ENCODE measurements at regions not wholly inside any gene's neighbourhood (a gene's known extent, or its start where the extent isn't known, plus 50 kb on each side); places are given as distances from the start of the nearest gene placed in this dataset.

- DNase-seq = no peak
Measured at GRCh38 chr1:187244623-187245022, 415.9 kb downstream of the PLA2G4A start.

GRCh38 chr1:187245201-187245600 is 416.5 kb downstream of the PLA2G4A start:
- DNase-seq = no peak

GRCh38 chr1:187249196-187249595 is 420.4 kb downstream of the PLA2G4A start:
- DNase-seq = no peak

GRCh38 chr1:187252923-187253322 is 424.2 kb downstream of the PLA2G4A start:
- DNase-seq = no peak

- no peak for DNase-seq
Measured at GRCh38 chr1:187257476-187257875, 428.7 kb downstream of the PLA2G4A start.

GRCh38 chr1:187261637-187262036 is 432.9 kb downstream of the PLA2G4A start:
- peak; percentile 92 for DNase-seq

- DNase-seq = no peak
Measured at GRCh38 chr1:187262731-187263130, 434.0 kb downstream of the PLA2G4A start.

GRCh38 chr1:187264995-187265602 is 436.4 kb downstream of the PLA2G4A start:
- peak; percentile 53 for DNase-seq

GRCh38 chr1:187266051-187266450 is 437.3 kb downstream of the PLA2G4A start:
- DNase-seq = no peak

GRCh38 chr1:187267827-187268226 is 439.1 kb downstream of the PLA2G4A start:
- DNase-seq = no peak

- no peak for DNase-seq
Measured at GRCh38 chr1:187270256-187270655, 441.5 kb downstream of the PLA2G4A start.

GRCh38 chr1:187275346-187275745 is 446.6 kb downstream of the PLA2G4A start:
- DNase-seq = no peak

GRCh38 chr1:187275985-187276575 is 447.3 kb downstream of the PLA2G4A start:
- no peak for DNase-seq

GRCh38 chr1:187276677-187277076 is 447.9 kb downstream of the PLA2G4A start:
- DNase-seq = no peak

GRCh38 chr1:187280031-187280430 is 451.3 kb downstream of the PLA2G4A start:
- no peak for DNase-seq

- DNase-seq = no peak
Measured at GRCh38 chr1:187281085-187281484, 452.3 kb downstream of the PLA2G4A start.

- DNase-seq = no peak
Measured at GRCh38 chr1:187283984-187284383, 455.2 kb downstream of the PLA2G4A start.

GRCh38 chr1:187294421-187295201 is 465.9 kb downstream of the PLA2G4A start:
- DNase-seq = no peak

- DNase-seq = no peak
Measured at GRCh38 chr1:187300081-187300480, 471.3 kb downstream of the PLA2G4A start.

GRCh38 chr1:187306710-187307415 is 478.1 kb downstream of the PLA2G4A start:
- no peak for DNase-seq

GRCh38 chr1:187310038-187310631 is 481.4 kb downstream of the PLA2G4A start:
- no peak for DNase-seq

GRCh38 chr1:187313115-187313514 is 484.4 kb downstream of the PLA2G4A start:
- no peak for DNase-seq

- no peak for DNase-seq
Measured at GRCh38 chr1:187326557-187326956, 497.8 kb downstream of the PLA2G4A start.
